ENCODE measurements at regions not wholly inside any gene's neighbourhood (a gene's known extent, or its start where the extent isn't known, plus 50 kb on each side); places are given as distances from the start of the nearest gene placed in this dataset.

DNA sequence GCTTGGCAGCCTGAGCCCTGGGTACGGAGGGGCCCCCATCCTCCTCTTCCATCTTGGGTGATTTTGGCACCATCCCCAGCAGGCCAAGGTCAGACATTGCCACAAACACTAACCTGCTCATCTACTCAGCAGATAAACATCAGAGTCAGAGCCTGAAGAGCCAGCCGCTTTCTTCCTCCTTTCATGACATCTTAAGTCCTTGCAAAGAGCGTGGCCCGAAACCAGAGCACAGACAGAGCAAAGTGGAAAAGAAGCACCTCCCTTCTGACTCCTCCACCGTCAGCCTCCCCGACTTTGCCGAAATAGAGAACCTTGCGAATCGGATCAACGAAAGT, 60.4 kb upstream of the RPH3AL start:
- no peak for DNase-seq

DNA sequence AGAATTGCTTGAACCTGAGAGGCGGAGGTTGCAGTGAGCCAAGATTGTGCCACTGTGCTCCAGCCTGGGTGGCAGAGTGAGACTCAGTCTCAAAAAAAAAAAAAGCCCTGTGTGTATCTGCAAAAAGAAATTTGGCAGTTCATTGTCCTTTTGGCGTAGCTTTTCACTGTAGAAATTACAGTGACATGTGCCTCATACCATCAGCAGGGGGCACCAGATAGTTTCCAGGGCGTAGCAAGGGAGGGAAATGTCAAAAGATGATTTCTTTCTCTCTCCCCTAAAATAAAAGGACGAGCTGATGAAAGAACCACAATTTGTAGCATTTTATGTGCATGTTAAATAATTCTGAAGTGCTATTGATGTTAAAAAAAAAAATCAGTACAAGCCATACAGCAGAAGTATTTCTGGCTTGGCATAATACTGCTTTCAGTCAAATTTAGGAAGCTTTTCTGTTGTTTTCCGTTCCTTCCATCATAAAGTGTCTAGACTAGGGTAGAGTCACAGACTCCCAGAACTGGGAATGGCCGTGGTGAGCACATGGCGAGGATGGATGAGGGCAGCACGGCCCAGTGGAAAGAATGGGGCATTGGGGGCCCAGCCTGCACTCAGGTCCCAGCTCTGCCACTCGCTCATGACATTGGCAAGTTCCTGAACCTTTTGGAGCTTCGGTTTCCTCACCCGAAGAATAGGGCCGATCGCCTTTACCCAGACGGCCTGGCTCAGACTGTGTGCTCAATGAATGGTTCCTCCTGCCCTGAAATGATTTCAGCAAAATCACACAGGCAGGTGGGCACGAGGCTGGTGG, 59.8 kb upstream of the RPH3AL start:
- peak; percentile 47 for DNase-seq

DNA sequence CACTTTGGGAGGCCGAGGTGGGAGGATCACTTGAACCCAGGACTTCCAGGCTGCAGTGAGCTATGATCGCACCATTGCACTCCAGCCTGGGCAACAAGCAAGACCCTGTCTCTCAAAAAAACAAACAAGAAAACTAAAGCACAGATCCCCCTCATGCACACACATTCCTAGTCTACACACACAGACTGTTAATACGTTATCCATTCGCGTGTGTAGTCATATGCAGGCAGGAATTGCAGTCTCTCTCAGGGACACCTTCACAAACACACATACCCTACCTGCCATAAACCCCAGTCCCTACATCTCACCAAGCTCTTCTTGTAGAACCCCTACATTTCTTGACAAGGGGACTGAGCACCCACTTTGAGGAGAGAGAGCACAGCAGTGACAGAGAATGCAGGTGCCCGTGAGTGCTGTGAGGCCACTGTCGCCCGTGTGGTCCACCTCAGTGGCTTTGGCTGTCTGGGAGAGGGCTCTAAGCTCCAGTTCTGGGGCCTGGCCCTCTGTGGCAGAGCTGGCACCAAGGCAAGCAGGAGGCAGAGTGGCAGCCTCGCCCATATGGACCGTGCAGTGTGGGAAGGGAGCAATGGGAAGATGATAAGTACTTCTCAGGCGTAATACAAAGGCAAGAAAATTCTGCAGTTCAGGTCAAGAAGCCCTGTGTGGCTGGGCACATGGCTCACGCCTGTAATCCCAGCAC, 59.0 kb upstream of the RPH3AL start:
- DNase-seq = no peak

DNA sequence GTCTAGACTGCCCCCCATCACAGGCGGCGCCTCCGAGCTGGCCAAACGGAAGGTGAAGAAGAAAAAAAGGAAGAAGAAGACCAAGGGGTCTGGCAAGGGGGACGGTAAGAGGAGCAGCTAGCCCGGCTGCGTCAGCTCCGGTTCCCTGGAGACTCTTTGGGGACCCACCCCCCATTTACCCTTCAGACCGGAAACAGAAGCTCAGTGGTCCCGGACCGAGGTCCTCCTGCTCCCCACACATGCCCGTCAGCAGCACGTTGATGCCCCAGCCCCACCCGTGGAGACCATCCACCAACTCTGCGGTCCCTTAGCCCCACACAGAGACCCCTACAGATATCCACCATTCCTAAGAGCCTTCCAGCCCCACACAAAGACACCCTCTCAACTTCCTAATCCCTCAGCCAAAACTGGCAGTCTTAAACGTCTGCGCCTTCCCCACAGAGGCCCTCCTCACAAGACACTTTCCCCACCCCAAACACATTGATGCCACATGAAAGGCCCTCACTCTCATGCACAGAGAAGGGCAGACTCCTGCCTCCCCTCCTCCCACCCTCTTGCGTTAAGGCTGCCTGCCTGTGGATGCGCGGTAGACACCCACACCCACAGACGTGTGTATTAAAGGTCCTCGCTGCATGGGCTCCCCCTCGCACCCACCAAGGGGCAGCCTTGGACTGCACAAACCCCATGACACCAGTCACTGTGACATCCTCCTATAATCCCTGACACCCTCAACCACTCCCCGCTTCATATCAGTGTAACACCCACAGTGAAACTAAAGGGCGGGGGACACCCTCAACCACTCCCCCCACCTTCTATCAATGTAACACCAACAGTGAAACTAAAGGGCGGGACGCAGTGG, 58.2 kb upstream of the RPH3AL start:
- DNase-seq = no peak

DNA sequence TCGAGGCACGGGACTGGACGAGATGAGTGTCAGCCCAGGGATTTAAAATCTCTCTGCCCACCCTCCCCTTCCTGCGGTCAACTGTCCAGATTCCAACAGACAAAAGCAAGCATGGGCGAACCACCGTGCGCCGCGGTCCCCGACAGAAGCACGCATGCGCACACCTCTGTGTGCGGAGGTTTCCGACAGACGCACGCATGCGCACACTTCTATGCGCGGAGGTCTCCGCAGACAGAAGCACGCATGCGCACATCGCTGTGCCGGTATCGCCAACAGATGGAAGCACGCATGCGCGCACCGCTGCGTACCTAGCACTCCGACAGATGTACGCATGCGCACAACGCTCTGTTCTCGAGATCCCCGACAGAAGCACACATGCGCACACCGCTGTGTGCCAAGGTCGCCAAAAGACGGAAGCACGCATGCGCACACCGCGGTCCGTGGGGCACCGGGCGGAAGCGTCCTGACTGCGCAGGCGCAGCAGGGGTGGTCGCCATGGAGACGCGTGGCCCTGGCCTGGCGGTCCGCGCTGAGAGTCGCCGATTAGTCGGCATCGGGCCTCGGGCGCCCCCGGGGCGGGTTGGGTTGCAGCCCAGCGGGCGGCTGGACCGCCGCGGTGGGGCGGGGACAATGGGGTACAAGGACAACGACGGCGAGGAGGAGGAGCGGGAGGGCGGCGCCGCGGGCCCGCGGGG, 57.4 kb upstream of the RPH3AL start:
- DNase-seq = peak; percentile 99

DNA sequence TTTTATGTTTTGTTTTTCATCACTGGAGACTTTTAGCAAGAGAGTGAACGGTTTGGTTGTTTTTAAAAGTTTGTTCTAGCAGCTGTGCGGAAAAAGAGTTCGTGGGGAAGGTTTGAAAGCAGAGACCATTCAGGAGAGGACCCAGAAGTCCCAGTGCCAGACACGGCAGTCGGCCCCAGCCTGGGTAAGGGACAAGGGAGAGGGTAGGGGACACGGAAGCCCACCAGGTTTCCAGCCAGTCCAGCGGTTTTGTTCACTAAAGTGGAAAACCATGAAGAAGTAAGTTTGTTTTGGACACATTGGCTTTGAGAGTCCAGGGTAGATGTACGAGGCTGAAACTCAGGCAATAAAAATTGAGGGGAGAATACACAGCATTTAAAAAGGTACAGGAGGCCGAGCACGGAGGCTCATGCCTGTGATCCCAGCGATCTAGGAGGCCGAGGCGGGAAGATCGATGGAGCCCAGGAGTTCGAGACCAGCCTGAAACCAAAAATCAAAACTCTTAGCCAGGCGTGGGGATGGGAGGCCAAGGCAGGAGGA, 56.8 kb upstream of the RPH3AL start:
- no peak for DNase-seq

DNA sequence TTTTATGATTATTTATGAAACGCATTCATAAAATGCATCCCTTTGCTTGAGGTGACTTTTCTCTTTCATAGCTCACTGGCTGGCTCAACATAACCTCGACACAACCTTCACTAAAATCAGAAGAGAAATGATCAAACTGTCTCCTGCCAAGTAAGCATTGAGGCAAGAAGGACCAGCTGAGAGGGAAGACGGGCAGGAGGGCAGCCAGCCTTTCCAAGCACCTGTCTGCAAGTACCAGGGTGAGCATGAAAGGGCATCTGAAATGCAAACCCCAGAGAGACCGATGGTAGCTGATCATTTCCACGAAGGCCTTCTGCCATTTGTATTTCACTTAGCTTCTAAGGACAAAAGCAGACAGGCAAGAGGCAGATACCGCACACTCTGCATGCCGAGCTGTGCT, 52.1 kb upstream of the RPH3AL start:
- no peak for DNase-seq

Data from right kidney (tissue), 1 donor.